Immature natural killer cell (primary cell): ENCODE measurements at regions not wholly inside any gene's neighbourhood (a gene's known extent, or its start where the extent isn't known, plus 50 kb on each side); places are given as distances from the start of the nearest gene placed in this dataset.

Experiments
- DNase-seq, 3 donors: peaks; one replicate each; pipeline ENCODE4 v3.0.0; 2022; ENCODE audit warnings: mixed read lengths in 1 of 3
- H3K27ac Mint-ChIP-seq, 6 donors: one replicate each; pipeline ENCODE4 v1.8.0; 2020; ENCODE audit warnings: mixed read lengths in 6 of 6, mild to moderate bottlenecking in 5 of 6, inconsistent platforms in 4 of 6, moderate library complexity in 3 of 6
- H3K27me3 Mint-ChIP-seq, 3 donors: one replicate each; pipeline ENCODE4 v1.8.0; 2020 to 2021; ENCODE audit warnings: low read depth in 3 of 3, mild to moderate bottlenecking in 3 of 3, mixed read lengths in 3 of 3, moderate library complexity in 3 of 3, inconsistent platforms in 1 of 3
- H3K36me3 Mint-ChIP-seq, 3 donors: one replicate each; pipeline ENCODE4 v1.8.0; 2020; ENCODE audit warnings: mixed read lengths in 3 of 3, inconsistent platforms in 2 of 3, mild to moderate bottlenecking in 2 of 3
- H3K4me1 Mint-ChIP-seq, 2 donors: one replicate each; pipeline ENCODE4 v1.8.0; 2020; ENCODE audit warnings: inconsistent platforms in 2 of 2, mild to moderate bottlenecking in 2 of 2, mixed read lengths in 2 of 2, moderate library complexity in 1 of 2
- H3K4me3 Mint-ChIP-seq, 5 donors: one replicate each; pipeline ENCODE4 v1.8.0; 2020; ENCODE audit warnings: mild to moderate bottlenecking in 5 of 5, mixed read lengths in 5 of 5, inconsistent platforms in 3 of 5, moderate library complexity in 3 of 5
- H3K9me3 Mint-ChIP-seq, 6 donors: one replicate each; pipeline ENCODE4 v1.8.0; 2020; ENCODE audit warnings: mild to moderate bottlenecking in 6 of 6, mixed read lengths in 6 of 6, inconsistent platforms in 4 of 6, moderate library complexity in 3 of 6

DNA sequence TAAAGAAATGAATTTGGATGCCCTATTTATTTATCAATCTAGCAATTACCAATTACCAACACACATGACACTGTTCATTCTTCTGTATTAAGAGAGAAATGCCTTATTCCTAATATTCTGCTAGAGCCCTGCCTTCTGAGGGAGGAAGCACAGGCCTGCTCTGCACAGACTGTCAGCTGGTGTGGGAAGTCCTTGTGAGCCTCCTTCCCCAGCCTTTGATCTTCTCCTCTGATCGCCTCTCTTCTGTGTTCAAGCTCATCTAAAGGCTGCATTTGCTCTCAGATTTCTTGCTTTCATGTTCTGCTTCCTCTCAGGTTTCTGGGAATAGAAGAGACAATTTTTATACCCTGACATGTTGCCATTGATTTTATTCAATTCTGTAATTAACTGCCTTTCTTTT lies 290.6 kb upstream of the UMPS start:
- no peak for DNase-seq
- no peaks in the 10 kb centered on the region for H3K4me1 Mint-ChIP-seq
- no peak overlapping the region for H3K4me3 Mint-ChIP-seq
- peaks cover 0 to 6% (median 4%) of the 10 kb centered on the region in 3 donors for H3K27me3 Mint-ChIP-seq
- no peak overlapping the region for H3K27ac Mint-ChIP-seq
- H3K9me3 Mint-ChIP-seq = no peaks in the 10 kb centered on the region
- no peaks in the 10 kb centered on the region for H3K36me3 Mint-ChIP-seq

DNA sequence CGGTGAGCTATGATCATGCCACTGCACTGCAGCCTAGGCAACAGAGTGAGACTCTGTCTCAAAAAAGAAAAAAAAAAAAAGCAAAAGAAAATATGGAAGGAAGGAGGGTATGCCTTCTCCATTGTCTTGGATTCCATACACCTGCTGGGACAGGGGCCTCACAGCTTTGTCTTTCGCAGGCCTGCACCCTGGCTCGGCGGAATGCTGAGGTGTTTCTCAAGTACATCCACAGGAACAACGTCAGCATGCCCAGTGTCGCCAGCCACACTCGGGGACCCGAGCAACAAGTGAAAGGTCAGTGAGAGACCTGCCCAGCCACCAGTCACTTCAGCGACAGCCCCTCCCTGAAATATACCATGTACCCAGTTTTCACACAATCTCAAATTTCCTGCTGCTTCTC lies 288.5 kb upstream of the UMPS start:
- H3K4me3 Mint-ChIP-seq = no peak overlapping the region
- no peaks in the 10 kb centered on the region for H3K36me3 Mint-ChIP-seq
- no peaks in the 10 kb centered on the region for H3K4me1 Mint-ChIP-seq
- no peaks in the 10 kb centered on the region for H3K9me3 Mint-ChIP-seq
- no peak overlapping the region for H3K27ac Mint-ChIP-seq
- no peak for DNase-seq
- H3K27me3 Mint-ChIP-seq = peaks cover 4 to 6% (median 6%) of the 10 kb centered on the region in 3 donors

DNA sequence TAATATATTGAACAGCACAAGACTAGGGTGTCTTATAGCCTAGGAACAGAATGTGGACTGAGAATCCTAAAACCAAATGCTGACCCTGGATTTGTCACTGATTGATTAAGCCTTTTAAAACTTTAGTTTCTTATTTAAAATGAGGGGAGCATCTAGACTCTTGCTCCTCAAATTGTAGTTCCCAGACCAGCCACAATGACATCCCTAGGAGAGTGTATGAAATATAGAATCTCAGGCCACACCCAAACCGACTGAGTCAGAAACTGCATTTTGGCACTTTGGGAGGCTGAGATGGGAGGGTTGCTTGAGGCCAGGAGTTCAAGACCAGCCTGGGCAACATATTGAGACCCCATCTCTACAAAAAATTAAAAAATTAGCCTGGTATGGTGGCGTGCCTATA lies 287.8 kb upstream of the UMPS start:
- no peaks in the 10 kb centered on the region for H3K4me1 Mint-ChIP-seq
- H3K27me3 Mint-ChIP-seq = peaks cover 4 to 6% (median 6%) of the 10 kb centered on the region in 3 donors
- DNase-seq = no peak
- H3K4me3 Mint-ChIP-seq = no peak overlapping the region
- H3K9me3 Mint-ChIP-seq = no peaks in the 10 kb centered on the region
- no peaks in the 10 kb centered on the region for H3K36me3 Mint-ChIP-seq
- no peak overlapping the region for H3K27ac Mint-ChIP-seq

DNA sequence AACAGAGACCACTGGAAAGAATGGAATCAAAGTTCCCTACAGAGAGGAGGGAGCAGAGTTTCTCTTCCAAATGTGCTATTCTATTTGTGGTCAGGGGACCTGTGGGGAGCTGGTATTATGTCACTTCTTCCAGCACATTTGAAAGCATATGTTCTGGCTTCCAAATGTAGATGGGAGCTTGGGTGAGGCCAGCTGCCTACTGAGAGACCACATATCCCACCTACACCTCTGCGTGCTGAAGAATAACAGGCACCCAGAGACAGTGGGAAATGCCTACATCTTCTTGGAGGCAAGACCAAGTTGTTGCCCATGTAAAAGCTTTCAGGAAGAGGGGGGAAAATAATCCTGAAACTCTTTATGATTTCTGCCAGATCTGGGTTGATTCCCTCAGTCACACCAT lies 286.8 kb upstream of the UMPS start:
- H3K4me3 Mint-ChIP-seq = no peak overlapping the region
- no peaks in the 10 kb centered on the region for H3K36me3 Mint-ChIP-seq
- H3K27me3 Mint-ChIP-seq = peaks cover 4 to 6% (median 6%) of the 10 kb centered on the region in 3 donors
- H3K9me3 Mint-ChIP-seq = no peaks in the 10 kb centered on the region
- H3K27ac Mint-ChIP-seq = no peak overlapping the region
- H3K4me1 Mint-ChIP-seq = no peaks in the 10 kb centered on the region
- no peak for DNase-seq

DNA sequence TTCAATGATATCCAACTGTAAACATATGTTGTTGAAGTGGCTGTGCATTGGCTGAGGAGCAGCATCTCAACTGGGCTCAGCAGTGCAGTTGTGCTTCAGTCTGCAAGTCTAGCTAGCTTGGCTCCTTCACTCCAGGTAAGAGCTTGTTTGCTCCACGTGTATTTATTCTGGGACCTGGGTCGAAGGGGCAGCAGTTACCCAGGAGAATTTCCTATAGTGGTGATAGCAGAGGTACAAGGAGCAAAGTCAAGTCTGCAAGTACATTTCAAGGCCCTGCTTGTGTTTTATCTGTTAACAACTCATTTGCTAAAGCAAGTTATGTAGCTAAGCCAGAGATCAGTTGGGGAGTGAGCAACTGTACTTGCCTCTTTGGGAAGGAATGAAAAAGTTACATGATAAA lies 286.2 kb upstream of the UMPS start:
- no peak overlapping the region for H3K4me3 Mint-ChIP-seq
- DNase-seq = no peak
- no peak overlapping the region for H3K27ac Mint-ChIP-seq
- no peaks in the 10 kb centered on the region for H3K9me3 Mint-ChIP-seq
- H3K36me3 Mint-ChIP-seq = no peaks in the 10 kb centered on the region
- no peaks in the 10 kb centered on the region for H3K4me1 Mint-ChIP-seq
- peaks cover 3 to 7% (median 4%) of the 10 kb centered on the region in 3 donors for H3K27me3 Mint-ChIP-seq

DNA sequence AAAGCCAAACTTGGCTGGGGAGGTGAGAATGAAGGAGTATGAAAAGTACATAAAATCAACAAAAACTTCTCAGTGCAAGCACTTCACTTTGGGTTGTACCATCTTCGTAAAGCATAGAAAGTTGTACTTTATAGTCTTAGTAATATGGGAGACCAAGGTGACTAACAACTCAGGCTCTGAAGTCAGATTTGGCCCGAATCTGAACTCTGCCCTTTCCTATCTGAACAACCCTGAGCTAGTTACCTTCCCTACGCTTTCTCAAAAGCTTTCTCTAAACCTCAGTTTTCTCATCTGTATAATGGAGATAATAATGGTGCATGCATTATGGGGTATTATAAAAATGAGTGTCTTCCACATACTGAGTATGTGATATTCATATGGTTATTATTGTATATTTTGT lies 285.4 kb upstream of the UMPS start:
- no peaks in the 10 kb centered on the region for H3K4me1 Mint-ChIP-seq
- peaks cover 2 to 7% (median 4%) of the 10 kb centered on the region in 3 donors for H3K27me3 Mint-ChIP-seq
- H3K27ac Mint-ChIP-seq = no peak overlapping the region
- no peak overlapping the region for H3K4me3 Mint-ChIP-seq
- no peaks in the 10 kb centered on the region for H3K36me3 Mint-ChIP-seq
- H3K9me3 Mint-ChIP-seq = no peaks in the 10 kb centered on the region
- no peak for DNase-seq

DNA sequence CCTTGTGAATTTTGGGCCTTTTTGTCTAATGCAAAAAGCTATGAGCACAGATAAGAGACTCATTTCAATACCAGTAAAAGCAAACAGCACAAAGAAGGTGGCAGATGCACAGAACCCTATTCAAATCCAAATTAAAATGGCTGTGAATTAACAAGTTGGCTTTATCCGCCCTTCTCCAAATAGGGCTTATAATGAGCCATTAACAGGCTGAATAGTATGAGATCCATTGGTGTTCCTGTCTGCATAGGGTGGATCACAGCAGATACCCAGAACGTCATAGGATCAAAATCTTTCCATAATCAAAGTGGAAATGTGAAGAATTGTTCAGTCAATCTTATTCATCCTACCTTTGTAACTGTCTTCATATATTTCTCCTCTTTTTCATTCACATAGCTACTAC lies 282.4 kb upstream of the UMPS start:
- Mint-ChIP-seq H3K27me3 (peaks cover 0 to 20% (median 4%) of the 10 kb centered on the region in 3 donors), H3K4me1 (no peaks in the 10 kb centered on the region), H3K27ac (no peak overlapping the region), H3K36me3 (no peaks in the 10 kb centered on the region), H3K9me3 (no peaks in the 10 kb centered on the region), H3K4me3 (no peak overlapping the region)
- DNase-seq = no peak

DNA sequence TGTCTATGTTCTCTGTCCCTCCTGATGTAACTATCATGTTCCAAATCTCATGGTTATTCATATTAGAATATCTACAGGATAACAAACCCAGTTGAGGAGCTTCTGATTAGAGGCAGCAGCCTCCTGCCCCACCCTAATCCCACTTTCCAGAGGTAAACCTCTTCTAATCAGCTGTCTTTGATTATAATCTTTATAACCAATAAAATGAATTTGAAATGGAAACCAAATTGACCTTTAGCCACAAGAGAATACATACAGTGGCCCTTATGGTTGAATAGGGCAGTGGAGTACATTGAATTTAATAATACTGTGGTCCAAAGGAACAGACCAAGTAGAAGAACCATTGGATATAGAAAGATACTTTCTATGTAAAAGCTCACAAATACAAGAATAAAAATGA lies 281.3 kb upstream of the UMPS start:
- no peak overlapping the region for H3K4me3 Mint-ChIP-seq

DNA sequence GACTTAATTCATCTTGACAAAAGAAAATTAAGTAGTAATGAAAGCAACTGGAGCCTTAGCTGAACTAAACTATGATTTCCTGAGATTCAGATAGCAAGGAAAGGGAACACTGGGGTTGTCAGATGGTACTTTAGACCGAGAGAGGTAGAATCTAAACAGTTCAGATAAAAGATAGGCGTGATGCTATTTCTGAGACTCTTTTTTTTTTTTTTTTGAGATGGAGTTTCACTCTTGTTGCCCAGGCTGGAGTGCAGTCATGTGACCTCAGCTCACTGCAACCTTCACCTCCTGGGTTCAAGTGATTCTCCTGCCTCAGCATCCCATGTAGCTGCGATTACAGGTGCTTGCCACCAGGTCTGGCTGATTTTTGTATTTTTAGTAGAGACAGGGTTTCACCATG lies 279.9 kb upstream of the UMPS start:
- no peak for DNase-seq
- H3K4me1 Mint-ChIP-seq = no peaks in the 10 kb centered on the region

More for the DNA sequence above, 281.3 kb upstream of the UMPS start:
- H3K4me1 Mint-ChIP-seq = no peaks in the 10 kb centered on the region
- H3K9me3 Mint-ChIP-seq = no peaks in the 10 kb centered on the region
- no peaks in the 10 kb centered on the region for H3K36me3 Mint-ChIP-seq
- H3K27me3 Mint-ChIP-seq = peaks cover 0 to 24% (median 5%) of the 10 kb centered on the region in 3 donors
- no peak overlapping the region for H3K27ac Mint-ChIP-seq
- no peak for DNase-seq

DNA sequence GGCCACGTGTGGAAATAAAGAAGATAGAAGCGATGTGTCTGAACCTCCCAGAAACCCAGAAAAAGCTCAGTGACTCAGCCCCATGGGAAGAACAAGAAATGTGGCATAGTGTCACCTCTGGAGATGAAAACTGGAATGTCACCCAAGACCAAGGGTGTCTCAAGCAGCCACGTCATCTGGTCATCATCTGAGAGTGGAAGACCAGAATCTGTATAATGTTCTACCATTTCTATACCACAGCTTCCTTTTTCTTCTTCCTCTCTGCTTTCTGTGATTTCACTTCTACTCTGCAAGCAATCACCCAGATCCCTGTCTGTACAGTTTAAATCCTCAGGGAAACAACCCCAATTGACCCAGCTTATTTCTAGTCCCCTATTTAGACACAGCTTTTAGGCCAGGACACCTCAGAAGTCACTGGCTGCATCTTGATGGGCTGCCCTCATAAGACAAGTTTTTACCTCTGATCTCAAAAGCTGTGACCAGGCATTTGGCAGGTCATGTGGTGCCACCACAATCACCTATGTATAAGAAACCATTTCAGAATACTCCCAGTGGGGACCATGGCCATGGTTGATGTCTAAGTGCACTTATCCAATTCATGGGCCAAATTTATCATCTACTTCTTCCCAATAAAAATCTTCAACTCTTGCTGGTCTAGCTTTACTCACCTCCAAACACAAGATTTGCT lies 278.5 kb upstream of the UMPS start:
- no peaks in the 10 kb centered on the region for H3K9me3 Mint-ChIP-seq

More for the DNA sequence above, 279.9 kb upstream of the UMPS start:
- Mint-ChIP-seq H3K27ac (no peak overlapping the region), H3K9me3 (no peaks in the 10 kb centered on the region), H3K36me3 (no peaks in the 10 kb centered on the region), H3K4me3 (no peak overlapping the region), H3K27me3 (peaks cover 0 to 27% (median 4%) of the 10 kb centered on the region in 3 donors)

DNA sequence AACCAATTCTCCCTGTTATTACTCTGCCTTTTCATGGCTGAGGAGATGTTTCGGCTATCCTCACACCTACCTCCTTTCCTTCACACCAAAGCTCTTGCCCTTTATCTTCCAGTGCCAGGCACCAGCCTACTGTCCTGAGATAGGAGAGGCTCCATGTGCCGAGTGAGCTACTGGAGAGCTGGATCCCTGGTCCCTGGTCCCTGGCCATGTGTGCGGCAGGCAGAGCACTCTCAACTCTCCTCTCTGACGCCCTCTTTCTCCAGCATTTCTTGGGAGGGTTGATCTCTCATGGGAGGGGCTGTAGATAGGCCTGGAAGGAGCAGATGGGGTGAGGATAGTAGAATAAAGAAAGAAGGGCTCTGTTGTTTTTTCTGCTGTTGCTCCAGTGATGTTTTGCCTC lies 277.1 kb upstream of the UMPS start:
- no peak overlapping the region for H3K4me3 Mint-ChIP-seq
- no peak overlapping the region for H3K27ac Mint-ChIP-seq
- H3K36me3 Mint-ChIP-seq = no peaks in the 10 kb centered on the region

More for the DNA sequence above, 278.5 kb upstream of the UMPS start:
- Mint-ChIP-seq H3K4me1 (no peaks in the 10 kb centered on the region), H3K36me3 (no peaks in the 10 kb centered on the region), H3K4me3 (no peak overlapping the region), H3K27ac (no peak overlapping the region), H3K27me3 (peaks cover 0 to 21% (median 4%) of the 10 kb centered on the region in 3 donors)
- no peak for DNase-seq

DNA sequence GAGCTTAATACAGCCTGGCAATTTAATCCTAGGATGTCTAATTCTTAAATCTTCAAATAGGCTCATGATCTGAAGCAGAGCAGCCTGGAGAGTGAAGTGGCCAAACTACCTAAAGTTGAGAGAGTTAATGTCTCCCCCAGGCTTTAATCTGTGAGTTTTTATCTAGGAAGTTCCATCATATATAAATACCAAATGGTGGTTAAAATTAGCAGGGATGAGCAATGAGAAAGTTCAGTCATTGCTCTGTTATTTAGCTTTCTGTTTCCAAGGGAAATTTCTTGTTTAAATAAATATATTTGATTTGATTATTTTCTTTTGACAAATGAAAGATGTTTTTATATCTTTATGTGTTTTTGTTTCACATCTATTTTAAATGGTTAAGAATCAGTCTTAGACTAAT lies 274.4 kb upstream of the UMPS start:
- Mint-ChIP-seq H3K4me1 (no peaks in the 10 kb centered on the region), H3K4me3 (no peak overlapping the region), H3K27ac (no peak overlapping the region), H3K36me3 (no peaks in the 10 kb centered on the region), H3K27me3 (peaks cover 4 to 17% (median 10%) of the 10 kb centered on the region in 3 donors), H3K9me3 (no peaks in the 10 kb centered on the region)
- DNase-seq = no peak

More for the DNA sequence above, 277.1 kb upstream of the UMPS start:
- H3K9me3 Mint-ChIP-seq = no peaks in the 10 kb centered on the region
- peaks cover under 1 to 21% (median 4%) of the 10 kb centered on the region in 3 donors for H3K27me3 Mint-ChIP-seq
- no peak for DNase-seq
- no peaks in the 10 kb centered on the region for H3K4me1 Mint-ChIP-seq

DNA sequence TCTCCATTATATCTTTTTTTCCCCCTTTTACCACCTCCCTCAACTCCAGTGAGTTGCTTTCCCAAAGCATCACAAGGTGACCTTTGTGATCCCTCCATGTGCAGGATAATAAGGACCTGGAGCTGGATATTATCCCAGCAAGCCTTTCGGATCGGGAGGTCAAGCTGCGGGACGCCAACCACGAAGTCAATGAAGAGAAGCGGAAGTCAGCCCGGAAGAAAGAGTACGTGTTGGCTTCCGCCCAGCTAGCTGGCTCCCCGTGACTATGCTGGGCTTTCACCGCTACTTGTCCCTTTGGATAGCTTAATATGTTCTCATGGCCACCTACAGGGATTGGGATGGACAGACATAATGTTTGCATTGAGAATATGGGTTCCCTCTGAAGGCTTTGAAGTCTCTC lies 273.7 kb upstream of the UMPS start:
- H3K4me3 Mint-ChIP-seq = no peak overlapping the region
- no peak overlapping the region for H3K27ac Mint-ChIP-seq
- peaks cover 0 to 3% (median 0%) of the 10 kb centered on the region in 6 donors for H3K9me3 Mint-ChIP-seq
- no peaks in the 10 kb centered on the region for H3K4me1 Mint-ChIP-seq
- no peak for DNase-seq
- no peaks in the 10 kb centered on the region for H3K36me3 Mint-ChIP-seq
- peaks cover 4 to 16% (median 13%) of the 10 kb centered on the region in 3 donors for H3K27me3 Mint-ChIP-seq

DNA sequence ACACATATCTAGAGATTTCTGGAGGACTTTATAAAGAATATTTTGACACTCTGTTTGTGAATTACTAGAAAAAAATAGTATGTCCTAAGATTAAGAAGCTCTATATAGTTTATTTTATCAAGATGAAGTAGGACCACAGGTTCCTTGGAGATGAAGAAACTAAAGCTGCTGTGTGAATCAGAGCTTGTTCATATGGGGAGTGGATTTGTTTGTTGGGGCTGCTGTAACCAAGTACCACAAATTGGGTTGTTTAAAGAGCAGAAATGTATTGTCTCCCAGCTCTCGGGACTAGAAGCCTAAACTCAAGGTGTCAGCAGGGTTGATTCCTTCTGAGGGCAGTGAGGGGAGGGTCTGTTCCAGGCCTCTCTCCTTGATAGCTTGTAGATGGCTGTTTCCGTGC lies 270.6 kb upstream of the UMPS start:
- no peak overlapping the region for H3K4me3 Mint-ChIP-seq
- DNase-seq = no peak
- peaks cover 0 to 3% (median 0%) of the 10 kb centered on the region in 6 donors for H3K9me3 Mint-ChIP-seq
- H3K27me3 Mint-ChIP-seq = peaks cover 2 to 15% (median 2%) of the 10 kb centered on the region in 3 donors
- no peaks in the 10 kb centered on the region for H3K36me3 Mint-ChIP-seq
- no peaks in the 10 kb centered on the region for H3K4me1 Mint-ChIP-seq
- no peak overlapping the region for H3K27ac Mint-ChIP-seq

DNA sequence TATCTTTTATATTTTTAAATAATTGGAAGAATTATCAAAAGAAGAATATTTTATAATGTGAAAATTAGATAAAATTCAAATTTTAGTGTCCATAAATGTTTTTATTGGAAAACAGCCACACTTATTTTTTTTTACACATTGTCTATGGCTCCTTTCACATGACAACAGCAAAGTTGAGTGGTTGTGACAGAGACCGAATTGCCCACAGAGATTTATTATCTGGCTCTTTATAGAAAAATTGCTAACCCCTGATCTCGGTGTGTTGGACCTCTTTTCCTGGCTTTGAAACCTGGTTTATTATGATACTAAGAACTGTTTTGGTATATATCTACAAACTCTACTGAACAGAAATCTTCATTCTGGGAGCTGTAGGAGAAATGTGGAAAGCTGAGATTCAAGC lies 269.1 kb upstream of the UMPS start:
- no peak for DNase-seq
- Mint-ChIP-seq H3K9me3 (peaks cover 0 to 3% (median 0%) of the 10 kb centered on the region in 6 donors), H3K27ac (no peak overlapping the region), H3K4me1 (no peaks in the 10 kb centered on the region), H3K36me3 (no peaks in the 10 kb centered on the region), H3K27me3 (peaks cover 0 to 15% (median under 1%) of the 10 kb centered on the region in 3 donors), H3K4me3 (no peak overlapping the region)
